PC-9 (cell line): ENCODE measurements at regions not wholly inside any gene's neighbourhood (a gene's known extent, or its start where the extent isn't known, plus 50 kb on each side); places are given as distances from the start of the nearest gene placed in this dataset.

Source experiments
- BruUV-seq: library from RNA; stranded (reverse); fragments of 400-500 nt; replicated peaks from 2 replicates; lab custom pipeline; 2021; lab: Mats Ljungman, UMichigan
- CTCF ChIA-PET: fragments of 300-600 bp; sonication (Branson Sonifier 250); formaldehyde crosslinking; loops from one replicate; lab custom pipeline; 2022; ENCODE audit warnings: antibody characterized with exemption; lab: Charles Lee
- POLR2A ChIA-PET: fragments of 300-600 bp; sonication (Branson Sonifier 250); formaldehyde crosslinking; loops from one replicate; lab custom pipeline; 2022; ENCODE audit warnings: antibody characterized with exemption; ENCODE audit not compliant: unreplicated experiment; lab: Charles Lee
- DNase-seq, 2 experiments: peaks; one replicate each; pipeline versions ENCODE4 v3.0.0 to v3.0.0-alpha.2; 2015 to 2022; ENCODE audit warnings: mixed read lengths in 1 of 2
- H2AFZ ChIP-seq: fragments of 200-600 bp; sonication (generic); 2 replicates; pipeline ENCODE4 v1.8.1; 2017; ENCODE audit warnings: antibody characterized with exemption
- H3F3A ChIP-seq: fragments of 200-600 bp; sonication (generic); 2 replicates; pipeline ENCODE4 v1.8.1; 2017; ENCODE audit warnings: antibody characterized with exemption, mild to moderate bottlenecking, low read depth; ENCODE audit not compliant: insufficient read depth
- H3K27ac ChIP-seq: fragments of 200-600 bp; sonication (generic); 2 replicates; pipeline ENCODE4 v1.6.1; 2016; ENCODE audit warnings: mixed run types
- H3K27me3 ChIP-seq: fragments of 200-600 bp; sonication (generic); 2 replicates; pipeline ENCODE4 v1.6.1; 2016; ENCODE audit warnings: low read depth, mixed run types; ENCODE audit not compliant: insufficient read depth
- H3K36me3 ChIP-seq: fragments of 200-600 bp; sonication (generic); 2 replicates; pipeline ENCODE4 v1.6.1; 2016; ENCODE audit warnings: low read depth, mixed run types
- H3K4me1 ChIP-seq: fragments of 200-600 bp; sonication (generic); replicated peaks from 2 replicates; pipeline ENCODE4 v1.6.1; 2016; ENCODE audit warnings: mixed run types; ENCODE audit not compliant: insufficient read depth
- H3K4me2 ChIP-seq: fragments of 200-600 bp; sonication (generic); 2 replicates; pipeline ENCODE4 v1.6.1; 2017; ENCODE audit warnings: mixed run types
- H3K4me3 ChIP-seq: fragments of 200-600 bp; sonication (generic); 2 replicates; pipeline ENCODE4 v1.6.1; 2016; ENCODE audit warnings: mixed run types
- H3K79me2 ChIP-seq: fragments of 200-600 bp; sonication (generic); 2 replicates; pipeline ENCODE4 v1.6.1; 2017; ENCODE audit warnings: low read depth, mixed run types
- H3K9me2 ChIP-seq: fragments of 200-600 bp; sonication (generic); 2 replicates; pipeline ENCODE4 v1.8.1; 2017; ENCODE audit warnings: mild to moderate bottlenecking; ENCODE audit not compliant: insufficient read depth
- H3K9me3 ChIP-seq: fragments of 200-600 bp; sonication (generic); 2 replicates; pipeline ENCODE4 v1.8.1; 2016; ENCODE audit warnings: low read depth; ENCODE audit not compliant: insufficient read depth
- H4K20me1 ChIP-seq: fragments of 200-600 bp; sonication (generic); 2 replicates; pipeline ENCODE4 v1.8.1; 2017; ENCODE audit not compliant: insufficient read depth
- CTCF ChIP-seq: fragments of 200-600 bp; sonication (generic); conservative IDR thresholded peaks from 2 replicates; pipeline ENCODE4 v1.6.1; 2017; ENCODE audit warnings: mixed run types, antibody characterized with exemption, mild to moderate bottlenecking, moderate library complexity
- EZH2 ChIP-seq: fragments of 200-600 bp; sonication (generic); IDR thresholded peaks from 2 replicates; pipeline ENCODE4 v1.8.0; 2017; ENCODE audit warnings: antibody characterized with exemption, low read depth
- intact Hi-C: fragments of 100-400 bp; cut with micrococcal nuclease; formaldehyde crosslinking; loops from one replicate; pipeline ENCODE4 v1.10.0; 2022; ENCODE audit not compliant: unreplicated experiment

- Histone ChIP-seq H3K9me3 (no peaks in the 10 kb centered on the region), H4K20me1 (no peaks in the 10 kb centered on the region), H2AFZ (no peak overlapping the region), H3K27ac (no peak overlapping the region), H3K27me3 (no peaks in the 10 kb centered on the region), H3K79me2 (no peaks in the 10 kb centered on the region), H3F3A (no peaks in the 10 kb centered on the region), H3K9me2 (peaks cover 4% of the 10 kb centered on the region; the same call in 1 of the 2 replicates), H3K4me1 (no peaks in the 10 kb centered on the region), H3K36me3 (no peaks in the 10 kb centered on the region), H3K4me2 (no peak overlapping the region), H3K4me3 (no peak overlapping the region)
- ChIA-PET POLR2A (no interaction called here), CTCF (no interaction called here)
- BruUV-seq = no TSS peak
- no peak for DNase-seq
- TF ChIP-seq EZH2 = no peak
- TF ChIP-seq CTCF = no peak
- intact Hi-C loops = no loop called here
These were observed 154.4 kb upstream of the CHD1 start for GRCh38 chr5:99083197-99083596.

GRCh38 chr5:99081711-99082110 lies 152.9 kb upstream of the CHD1 start:
- Histone ChIP-seq H3K4me3 (no peak overlapping the region), H3K27me3 (no peaks in the 10 kb centered on the region), H3K9me2 (peaks cover 4% of the 10 kb centered on the region; the same call in 1 of the 2 replicates), H3K9me3 (no peaks in the 10 kb centered on the region), H3K4me1 (no peaks in the 10 kb centered on the region), H3K36me3 (no peaks in the 10 kb centered on the region), H3K4me2 (no peak overlapping the region), H3F3A (no peaks in the 10 kb centered on the region), H3K79me2 (no peaks in the 10 kb centered on the region), H3K27ac (no peak overlapping the region), H2AFZ (no peak overlapping the region), H4K20me1 (no peaks in the 10 kb centered on the region)
- ChIA-PET POLR2A (no interaction called here), CTCF (no interaction called here)
- TF ChIP-seq CTCF = no peak
- TF ChIP-seq EZH2 = no peak
- no TSS peak for BruUV-seq
- intact Hi-C loops = no loop called here
- DNase-seq = no peak

GRCh38 chr5:99076723-99077640 lies 148.2 kb upstream of the CHD1 start:
- Histone ChIP-seq H3K4me3 (no peak overlapping the region), H2AFZ (no peak overlapping the region), H3K27me3 (no peaks in the 10 kb centered on the region), H3K4me2 (no peak overlapping the region), H3K79me2 (no peaks in the 10 kb centered on the region), H3K36me3 (no peaks in the 10 kb centered on the region), H3F3A (no peaks in the 10 kb centered on the region), H4K20me1 (no peaks in the 10 kb centered on the region), H3K9me3 (no peaks in the 10 kb centered on the region), H3K4me1 (no peaks in the 10 kb centered on the region), H3K27ac (no peak overlapping the region), H3K9me2 (no peaks in the 10 kb centered on the region)
- no peak for DNase-seq
- ChIA-PET POLR2A (no interaction called here), CTCF (no interaction called here)
- intact Hi-C loops = no loop called here
- TF ChIP-seq EZH2 (no peak), CTCF (no peak)
- BruUV-seq = no TSS peak
